CD4-positive, alpha-beta T cell treated with Interleukin-6 at 100 ng/mL for 8 hours (primary cell): ENCODE measurements at regions not wholly inside any gene's neighbourhood (a gene's known extent, or its start where the extent isn't known, plus 50 kb on each side); places are given as distances from the start of the nearest gene placed in this dataset.

Experiments
- DNase-seq: peaks from one replicate; pipeline ENCODE4 v3.0.0-alpha.2; 2020; ENCODE audit warnings: mixed read lengths, low spot score

- no peak for DNase-seq
These were observed 51.2 kb downstream of the FOXL3 start for GRCh38 chr7:340979-341694.

GRCh38 chr7:341841-342638 is 52.1 kb downstream of the FOXL3 start:
- DNase-seq = no peak

- no peak for DNase-seq
These were observed 52.8 kb downstream of the FOXL3 start for GRCh38 chr7:342681-343216.

- DNase-seq = no peak
These were observed 53.4 kb downstream of the FOXL3 start for GRCh38 chr7:343227-343822.

- no peak for DNase-seq
These were observed 54.1 kb downstream of the FOXL3 start for GRCh38 chr7:343864-344607.

- no peak for DNase-seq
These were observed 54.6 kb downstream of the FOXL3 start for GRCh38 chr7:344608-344994.

GRCh38 chr7:346116-346898 is 56.3 kb downstream of the FOXL3 start:
- no peak for DNase-seq

- no peak for DNase-seq
These were observed 57.1 kb downstream of the FOXL3 start for GRCh38 chr7:347001-347590.

GRCh38 chr7:347644-348479 is 57.9 kb downstream of the FOXL3 start:
- no peak for DNase-seq

GRCh38 chr7:348480-348844 is 58.5 kb downstream of the FOXL3 start:
- DNase-seq = no peak

- DNase-seq = no peak
These were observed 59.2 kb downstream of the FOXL3 start for GRCh38 chr7:348962-349743.

GRCh38 chr7:351256-351655 is 61.3 kb downstream of the FOXL3 start:
- DNase-seq = peak; percentile 80

- DNase-seq = peak; percentile 77
These were observed 61.9 kb downstream of the FOXL3 start for GRCh38 chr7:351681-352480.

- no peak for DNase-seq
These were observed 63.9 kb downstream of the FOXL3 start for GRCh38 chr7:353746-354325.

- no peak for DNase-seq
These were observed 64.9 kb downstream of the FOXL3 start for GRCh38 chr7:354597-355470.

GRCh38 chr7:355568-355967 is 65.6 kb downstream of the FOXL3 start:
- DNase-seq = no peak

- no peak for DNase-seq
These were observed 66.1 kb downstream of the FOXL3 start for GRCh38 chr7:356087-356486.
